ENCODE measurements at regions not wholly inside any gene's neighbourhood (a gene's known extent, or its start where the extent isn't known, plus 50 kb on each side); places are given as distances from the start of the nearest gene placed in this dataset.

- TF ChIP-seq CTCF (conservative IDR thresholded peaks at IDR 0.05 in 1 of 2, IDR thresholded peaks at IDR 0.05 in 1 of 2; ENCODE audit: low read depth in 1 of 2, low read length in 2 of 2) (no peak), EZH2 (IDR thresholded peaks at IDR 0.05; ENCODE audit: low read length, missing control alignments) (no peak)
Observed at GRCh38 chr2:117693651-117694050, 120.8 kb upstream of the DDX18 start.

Measured in fibroblast of lung (primary cell).